Neural crest cell (in vitro differentiated cells): ENCODE measurements at regions not wholly inside any gene's neighbourhood (a gene's known extent, or its start where the extent isn't known, plus 50 kb on each side); places are given as distances from the start of the nearest gene placed in this dataset.

ENCODE experiments used
- DNase-seq: peaks from one replicate; pipeline ENCODE4 v3.0.0; 2021; ENCODE audit warnings: low read depth, mixed read lengths, low spot score
- H3K27ac Mint-ChIP-seq: one replicate; pipeline ENCODE4 v1.8.0; 2021; ENCODE audit warnings: mild to moderate bottlenecking, mixed read lengths; ENCODE audit not compliant: unreplicated experiment
- H3K27me3 Mint-ChIP-seq: 2 replicates; pipeline ENCODE4 v1.8.0; 2021; ENCODE audit warnings: low read depth, mild to moderate bottlenecking, mixed read lengths
- H3K36me3 Mint-ChIP-seq: 2 replicates; pipeline ENCODE4 v1.8.0; 2021; ENCODE audit warnings: low read depth, mild to moderate bottlenecking, mixed read lengths
- H3K4me1 Mint-ChIP-seq: 2 replicates; pipeline ENCODE4 v1.8.0; 2021; ENCODE audit warnings: mixed read lengths
- H3K4me3 Mint-ChIP-seq: one replicate; pipeline ENCODE4 v1.8.0; 2021; ENCODE audit warnings: mild to moderate bottlenecking, mixed read lengths
- H3K9me3 Mint-ChIP-seq: 2 replicates; pipeline ENCODE4 v1.8.0; 2021; ENCODE audit warnings: mixed read lengths
- TF ChIP-seq, protein P1 (sequence below): fragments of 200-600 bp; sonication (generic); conservative IDR thresholded peaks from 2 replicates; pipeline ENCODE4 v1.5.0; 2021; ENCODE audit warnings: antibody characterized with exemption, mild to moderate bottlenecking

DNA sequence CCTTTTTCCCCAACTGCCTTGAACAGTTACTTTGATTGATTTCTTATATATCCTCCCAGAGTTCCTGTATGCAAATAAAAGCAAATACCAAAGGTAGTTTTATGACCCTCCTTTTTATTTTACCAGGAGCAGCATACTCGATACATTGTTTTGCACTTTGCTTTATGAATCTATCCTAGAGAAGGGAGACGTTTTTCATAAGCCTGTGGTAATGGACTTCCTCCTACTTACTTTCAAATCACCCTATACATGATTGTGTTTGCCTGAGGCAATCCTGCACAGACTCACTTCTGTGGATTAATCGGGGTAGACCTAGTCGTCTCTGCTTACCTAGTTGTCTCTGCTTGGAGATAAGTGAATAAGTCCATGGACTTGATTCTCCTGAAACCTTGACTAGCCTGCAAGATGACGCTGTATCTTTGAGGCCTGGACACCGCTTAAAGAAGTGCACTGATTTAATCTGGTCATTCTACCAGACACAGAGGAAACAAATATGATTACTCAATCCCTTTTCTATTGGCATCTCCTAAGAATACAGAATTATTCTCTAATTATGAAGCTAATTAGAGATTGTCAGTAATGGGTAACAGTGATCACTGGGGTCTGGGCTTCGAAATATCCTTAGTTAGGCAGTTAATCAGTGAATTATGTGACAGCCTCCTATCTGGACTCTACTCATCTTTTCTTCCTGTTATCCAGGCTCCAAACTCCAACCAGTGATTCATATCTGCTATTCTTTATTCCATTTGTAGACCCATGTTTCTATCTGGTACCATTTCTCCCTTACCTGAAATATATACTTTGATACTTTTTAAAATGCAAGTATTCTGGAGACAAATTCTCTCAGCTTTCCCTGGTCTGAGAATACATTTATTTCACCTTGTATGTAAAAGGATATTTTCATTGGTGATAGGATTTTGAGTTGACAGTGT lies 447.4 kb upstream of the TRIB2 start:
- Mint-ChIP-seq H3K4me3 (no peak overlapping the region), H3K27ac (no peak overlapping the region), H3K9me3 (no peaks in the 10 kb centered on the region), H3K4me1 (no peaks in the 10 kb centered on the region), H3K27me3 (no peaks in the 10 kb centered on the region), H3K36me3 (no peaks in the 10 kb centered on the region)
- DNase-seq, result no peak
- TF ChIP-seq, protein P1, sequence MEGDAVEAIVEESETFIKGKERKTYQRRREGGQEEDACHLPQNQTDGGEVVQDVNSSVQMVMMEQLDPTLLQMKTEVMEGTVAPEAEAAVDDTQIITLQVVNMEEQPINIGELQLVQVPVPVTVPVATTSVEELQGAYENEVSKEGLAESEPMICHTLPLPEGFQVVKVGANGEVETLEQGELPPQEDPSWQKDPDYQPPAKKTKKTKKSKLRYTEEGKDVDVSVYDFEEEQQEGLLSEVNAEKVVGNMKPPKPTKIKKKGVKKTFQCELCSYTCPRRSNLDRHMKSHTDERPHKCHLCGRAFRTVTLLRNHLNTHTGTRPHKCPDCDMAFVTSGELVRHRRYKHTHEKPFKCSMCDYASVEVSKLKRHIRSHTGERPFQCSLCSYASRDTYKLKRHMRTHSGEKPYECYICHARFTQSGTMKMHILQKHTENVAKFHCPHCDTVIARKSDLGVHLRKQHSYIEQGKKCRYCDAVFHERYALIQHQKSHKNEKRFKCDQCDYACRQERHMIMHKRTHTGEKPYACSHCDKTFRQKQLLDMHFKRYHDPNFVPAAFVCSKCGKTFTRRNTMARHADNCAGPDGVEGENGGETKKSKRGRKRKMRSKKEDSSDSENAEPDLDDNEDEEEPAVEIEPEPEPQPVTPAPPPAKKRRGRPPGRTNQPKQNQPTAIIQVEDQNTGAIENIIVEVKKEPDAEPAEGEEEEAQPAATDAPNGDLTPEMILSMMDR, result no peak

DNA sequence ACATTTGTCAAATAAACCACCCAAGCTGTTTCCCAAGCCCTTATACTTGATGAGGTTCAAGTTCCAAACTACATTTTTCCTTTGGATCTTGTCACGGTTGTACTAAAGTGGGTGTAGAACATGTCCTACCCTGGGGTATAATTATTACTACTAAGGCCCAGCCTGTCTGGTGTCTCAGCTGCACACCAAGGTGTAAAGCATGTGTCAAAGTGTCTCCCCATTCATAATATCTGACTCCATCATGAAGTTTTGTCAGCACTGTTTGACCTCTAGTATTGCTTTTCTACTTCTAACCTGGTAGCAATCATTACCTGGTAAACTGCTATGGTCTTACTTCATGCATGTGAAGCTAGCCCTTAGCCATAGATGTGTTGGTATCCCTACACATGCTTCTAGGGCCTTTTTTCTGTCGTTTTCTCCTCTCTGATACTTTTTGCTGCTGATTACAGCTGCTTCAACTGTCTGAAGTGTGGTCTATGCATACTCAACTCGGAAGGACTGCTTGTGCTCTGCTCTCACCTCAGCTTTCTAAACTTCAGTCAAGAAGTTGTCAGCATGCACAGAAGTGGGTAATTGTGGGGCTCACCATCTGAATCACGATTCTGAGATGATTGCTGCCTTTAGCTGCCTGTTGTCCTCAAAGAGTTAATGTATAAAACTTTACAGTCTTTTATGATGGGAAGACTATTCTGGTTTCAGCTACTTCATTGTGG lies 445.7 kb upstream of the TRIB2 start:
- no peaks in the 10 kb centered on the region for H3K4me1 Mint-ChIP-seq
- no peaks in the 10 kb centered on the region for H3K9me3 Mint-ChIP-seq
- no peak for DNase-seq
- no peaks in the 10 kb centered on the region for H3K36me3 Mint-ChIP-seq
- no peak overlapping the region for H3K4me3 Mint-ChIP-seq
- no peak overlapping the region for H3K27ac Mint-ChIP-seq
- no peaks in the 10 kb centered on the region for H3K27me3 Mint-ChIP-seq
- TF ChIP-seq, protein P1, result no peak

DNA sequence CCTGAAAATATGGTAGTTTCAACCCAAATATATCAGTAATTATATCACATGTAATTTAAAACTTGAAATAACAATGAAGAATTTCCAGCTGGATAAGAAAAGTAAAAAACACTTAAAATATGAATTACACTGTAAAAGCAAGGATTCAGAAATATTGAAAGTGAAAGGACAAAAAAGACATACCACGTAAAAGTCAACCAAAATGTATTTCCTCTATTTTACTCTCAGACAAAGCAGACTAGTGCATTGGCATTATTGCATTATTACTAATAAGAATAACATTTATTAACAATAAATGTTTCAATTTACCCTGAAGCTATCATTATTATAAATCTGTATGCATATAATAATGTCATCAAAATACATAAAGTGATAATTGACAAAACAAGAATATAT lies 445.1 kb upstream of the TRIB2 start:
- DNase-seq, result no peak
- no peaks in the 10 kb centered on the region for H3K36me3 Mint-ChIP-seq

DNA sequence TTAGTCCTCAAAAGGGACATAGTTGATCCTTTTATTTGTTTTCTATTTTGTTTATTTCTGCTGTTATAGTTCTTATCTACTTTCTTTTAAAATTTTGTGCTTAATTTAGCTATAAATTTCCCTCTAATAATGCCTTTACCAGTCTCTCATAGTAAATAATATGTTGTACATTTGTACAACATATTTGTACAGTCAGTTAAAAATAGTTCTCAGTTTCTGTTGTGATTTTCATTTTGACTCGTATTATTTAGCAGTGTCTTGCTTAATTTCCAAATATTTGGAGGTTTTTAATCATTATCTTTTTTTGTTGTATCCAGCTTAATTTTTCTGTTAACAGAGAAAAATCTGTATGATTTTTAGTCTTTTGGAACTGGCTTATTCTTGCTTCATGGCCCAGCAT lies 443.6 kb upstream of the TRIB2 start:
- no peak overlapping the region for H3K27ac Mint-ChIP-seq
- TF ChIP-seq, protein P1, result no peak
- H3K4me1 Mint-ChIP-seq, result no peaks in the 10 kb centered on the region
- H3K27me3 Mint-ChIP-seq, result no peaks in the 10 kb centered on the region
- H3K36me3 Mint-ChIP-seq, result no peaks in the 10 kb centered on the region
- H3K4me3 Mint-ChIP-seq, result no peak overlapping the region
- H3K9me3 Mint-ChIP-seq, result no peaks in the 10 kb centered on the region
- no peak for DNase-seq

More for the DNA sequence above, 445.1 kb upstream of the TRIB2 start:
- no peaks in the 10 kb centered on the region for H3K9me3 Mint-ChIP-seq
- TF ChIP-seq, protein P1, result no peak
- H3K4me1 Mint-ChIP-seq, result no peaks in the 10 kb centered on the region
- no peak overlapping the region for H3K27ac Mint-ChIP-seq
- no peaks in the 10 kb centered on the region for H3K27me3 Mint-ChIP-seq
- H3K4me3 Mint-ChIP-seq, result no peak overlapping the region

DNA sequence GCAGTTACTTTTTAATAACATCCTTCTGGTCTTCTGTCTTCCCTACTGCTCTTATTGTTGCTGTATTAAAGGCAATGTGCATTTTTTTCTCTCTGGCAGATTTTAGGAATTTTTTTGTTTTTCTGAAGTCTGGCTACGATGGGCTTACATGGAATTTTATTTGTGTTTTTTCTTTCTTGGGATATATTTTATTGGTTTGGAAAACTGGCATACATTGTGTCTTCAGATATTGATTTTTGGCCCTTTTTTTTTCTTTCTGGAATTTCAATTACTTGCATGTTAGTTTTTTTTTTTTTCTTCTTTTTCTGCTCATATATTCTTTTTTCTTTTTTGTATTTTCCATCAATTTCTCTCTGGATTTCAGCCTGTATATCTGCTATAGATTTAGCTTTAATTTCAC lies 442.1 kb upstream of the TRIB2 start:
- no peaks in the 10 kb centered on the region for H3K4me1 Mint-ChIP-seq
- H3K27me3 Mint-ChIP-seq, result no peaks in the 10 kb centered on the region

More for the DNA sequence above, 442.1 kb upstream of the TRIB2 start:
- no peak for DNase-seq
- Mint-ChIP-seq H3K4me3 (no peak overlapping the region), H3K27ac (no peak overlapping the region), H3K9me3 (no peaks in the 10 kb centered on the region), H3K36me3 (no peaks in the 10 kb centered on the region)
- TF ChIP-seq, protein P1, result no peak
